HCT116 (cell line): ENCODE measurements at regions not wholly inside any gene's neighbourhood (a gene's known extent, or its start where the extent isn't known, plus 50 kb on each side); places are given as distances from the start of the nearest gene placed in this dataset.

Experiments used
- ATAC-seq: fragments of 200-7000 bp; cut with Tn5 transposase; 2 replicates; pipeline ENCODE4 v1.9.1; 2020; ENCODE audit warnings: mild to moderate bottlenecking, moderate library complexity
- BruUV-seq: library from RNA; stranded (reverse); fragments of 400-500 nt; replicated peaks from 2 replicates; lab custom pipeline; 2021; lab: Mats Ljungman, UMichigan
- CTCF ChIA-PET: fragments of 300-600 bp; sonication (Branson Sonifier 250); formaldehyde crosslinking; loops from one replicate; lab custom pipeline; 2021; ENCODE audit warnings: antibody characterized with exemption; lab: Charles Lee
- POLR2A ChIA-PET: fragments of 300-600, 350-600 bp; sonication (Branson Sonifier 250); formaldehyde crosslinking; loops from one replicate; lab custom pipeline; 2021; ENCODE audit warnings: antibody characterized with exemption; lab: Charles Lee
- RAD21 ChIA-PET, 2 experiments: fragments of 300-600 bp; sonication (Branson Sonifier 250); formaldehyde crosslinking; loops; one replicate each; lab custom pipeline; 2023; ENCODE audit warnings: low total read pairs in 2 of 2; ENCODE audit not compliant: uncharacterized antibody in 2 of 2, unreplicated experiment in 2 of 2, low non-redundant PET in 1 of 2; lab: Charles Lee
- DNase-seq: peaks from one replicate; pipeline ENCODE4 v3.0.0-alpha.2; 2010; ENCODE audit warnings: low read depth, low spot score
- H2AFZ ChIP-seq: fragments of 200-600 bp; shearing (Covaris generic), sonication (generic); 2 replicates; pipeline ENCODE4 v1.6.1; 2017; ENCODE audit warnings: low read depth, mixed run types, mixed read lengths, antibody characterized with exemption, low read length; ENCODE audit not compliant: poor library complexity, severe bottlenecking
- H3K27ac ChIP-seq: 2 replicates; pipeline ENCODE4 v1.5.1; 2012; ENCODE audit warnings: low read depth, low read length
- H3K27me3 ChIP-seq: fragments of 200-600 bp; sonication (generic); 2 replicates; pipeline ENCODE4 v1.6.1; 2016; ENCODE audit warnings: mixed run types, low read length, mixed read lengths; ENCODE audit not compliant: insufficient read depth
- H3K36me3 ChIP-seq, 2 experiments: fragments of 200-500 bp in 1 of 2; fragments of 200-600 bp in 1 of 2; sonication (Bioruptor generic) in 1 of 2; sonication (generic) in 1 of 2; 2 replicates each; pipeline versions ENCODE4 v1.5.1 to v1.6.1; 2014 to 2016; ENCODE audit warnings: low read length in 2 of 2, inconsistent platforms in 1 of 2, mixed read lengths in 1 of 2, mixed run types in 1 of 2; ENCODE audit not compliant: insufficient read depth in 2 of 2, control insufficient read depth in 1 of 2
- H3K4me1 ChIP-seq, 2 experiments: fragments of 200-600 bp in 1 of 2; sonication (generic) in 1 of 2; 2 replicates each; pipeline versions ENCODE4 v1.5.1 to v1.6.1; 2012 to 2017; ENCODE audit warnings: low read length in 2 of 2, inconsistent platforms in 1 of 2, mild to moderate bottlenecking in 1 of 2, mixed read lengths in 1 of 2, mixed run types in 1 of 2, moderate library complexity in 1 of 2; ENCODE audit not compliant: insufficient read depth in 2 of 2, control insufficient read depth in 1 of 2
- H3K4me2 ChIP-seq: fragments of 200-600 bp; sonication (generic); 2 replicates; pipeline ENCODE4 v1.6.1; 2017; ENCODE audit warnings: mixed run types, low read length, mixed read lengths
- H3K4me3 ChIP-seq, 2 experiments: fragments of 200-600 bp in 1 of 2; sonication (generic) in 1 of 2; replicated peaks in 1 of 2; 2 replicates each; pipeline ENCODE4 v1.5.1; 2011 to 2016; ENCODE audit warnings: low read length in 2 of 2, control low read depth in 1 of 2, low read depth in 1 of 2, mild to moderate bottlenecking in 1 of 2, mixed read lengths in 1 of 2, mixed run types in 1 of 2
- H3K79me2 ChIP-seq: fragments of 200-600 bp; sonication (generic); 2 replicates; pipeline ENCODE4 v1.6.1; 2017; ENCODE audit warnings: mild to moderate bottlenecking, mixed run types, low read length, moderate library complexity, mixed read lengths; ENCODE audit not compliant: insufficient read depth
- H3K9ac ChIP-seq: fragments of 200-600 bp; sonication (generic); 2 replicates; pipeline ENCODE4 v1.6.1; 2016; ENCODE audit warnings: low read length, mixed read lengths
- H3K9me2 ChIP-seq: fragments of 200-600 bp; sonication (generic), shearing (Covaris generic); 2 replicates; pipeline ENCODE4 v1.6.1; 2017; ENCODE audit warnings: mixed run types, mild to moderate bottlenecking, moderate library complexity; ENCODE audit not compliant: insufficient read depth
- H3K9me3 ChIP-seq, 2 experiments: fragments of 200-500 bp in 1 of 2; fragments of 200-600 bp in 1 of 2; sonication (Bioruptor generic) in 1 of 2; sonication (generic) in 1 of 2; 2 replicates each; pipeline ENCODE4 v1.6.1; 2014 to 2017; ENCODE audit warnings: low read length in 2 of 2, mixed read lengths in 2 of 2, inconsistent platforms in 1 of 2, low read depth in 1 of 2, mild to moderate bottlenecking in 1 of 2, mixed run types in 1 of 2, moderate library complexity in 1 of 2; ENCODE audit not compliant: control insufficient read depth in 1 of 2, insufficient read depth in 1 of 2
- H4K20me1 ChIP-seq: fragments of 200-600 bp; sonication (generic), shearing (Covaris generic); 2 replicates; pipeline ENCODE4 v1.6.1; 2017; ENCODE audit warnings: mixed run types, mild to moderate bottlenecking, moderate library complexity; ENCODE audit not compliant: insufficient read depth
- CBX3 ChIP-seq: IDR thresholded peaks from 2 replicates; pipeline ENCODE4 v1.6.1; 2012; ENCODE audit warnings: low read depth
- CEBPB ChIP-seq: IDR thresholded peaks from 2 replicates; pipeline ENCODE4 v1.6.1; 2012; ENCODE audit warnings: low read depth
- EGR1 ChIP-seq: IDR thresholded peaks from 2 replicates; pipeline ENCODE4 v1.6.1; 2012; ENCODE audit warnings: low read depth
- ELF1 ChIP-seq: IDR thresholded peaks from 2 replicates; pipeline ENCODE4 v1.6.1; 2012; ENCODE audit warnings: low read depth, borderline replicate concordance
- EZH2 ChIP-seq: fragments of 200-600 bp; sonication (generic); IDR thresholded peaks from 2 replicates; pipeline ENCODE4 v1.6.1; 2017; ENCODE audit warnings: antibody characterized with exemption, mixed run types
- EZH2phosphoT487 ChIP-seq: fragments of 200-600 bp; IDR thresholded peaks from 2 replicates; pipeline ENCODE4 v1.6.1; 2018; ENCODE audit warnings: antibody characterized with exemption, borderline replicate concordance
- FOSL1 ChIP-seq: IDR thresholded peaks from 2 replicates; pipeline ENCODE4 v1.6.1; 2012; ENCODE audit warnings: low read depth
- JUND ChIP-seq: IDR thresholded peaks from 2 replicates; pipeline ENCODE4 v1.6.1; 2012
- POLR2A ChIP-seq: IDR thresholded peaks from 2 replicates; pipeline ENCODE4 v1.7.0; 2011; ENCODE audit warnings: borderline replicate concordance; ENCODE audit not compliant: insufficient read depth, insufficient read length; ENCODE audit errors: extremely low read depth
- RAD21 ChIP-seq: IDR thresholded peaks from 2 replicates; pipeline ENCODE4 v1.6.1; 2012; ENCODE audit warnings: low read depth, mild to moderate bottlenecking
- REST ChIP-seq: IDR thresholded peaks from 2 replicates; pipeline ENCODE4 v1.6.1; 2012; ENCODE audit warnings: low read depth
- SP1 ChIP-seq: IDR thresholded peaks from 2 replicates; pipeline ENCODE4 v1.6.1; 2012; ENCODE audit warnings: low read depth
- TCF7L2 ChIP-seq: IDR thresholded peaks from 2 replicates; pipeline ENCODE4 v1.7.0; 2011; ENCODE audit warnings: borderline replicate concordance, inconsistent platforms; ENCODE audit not compliant: insufficient read depth, insufficient read length; ENCODE audit errors: extremely low read depth
- ZFX ChIP-seq: fragments of 450-650 bp; IDR thresholded peaks from 2 replicates; pipeline ENCODE4 v1.6.1; 2017
- intact Hi-C: fragments of 100-400 bp; cut with micrococcal nuclease; formaldehyde crosslinking; loops from 2 replicates; pipeline ENCODE4 v1.10.0; 2022
- TF ChIP-seq, protein P1 (sequence below): IDR thresholded peaks from 2 replicates; pipeline ENCODE4 v1.6.1; 2011; ENCODE audit warnings: mild to moderate bottlenecking, low read length, moderate library complexity; ENCODE audit not compliant: insufficient replicate concordance; ENCODE audit errors: extremely low read depth
- TF ChIP-seq, protein P2 (sequence below), 3 experiments: fragments of 200-600 bp in 1 of 3; sonication (generic) in 1 of 3; IDR thresholded peaks in 2 of 3; conservative IDR thresholded peaks in 1 of 3; 2 replicates each; pipeline ENCODE4 v1.5.1; 2012 to 2017; ENCODE audit warnings: low read depth in 2 of 3, low read length in 2 of 3, antibody characterized with exemption in 1 of 3, borderline replicate concordance in 1 of 3, control low read depth in 1 of 3, mild to moderate bottlenecking in 1 of 3, mixed read lengths in 1 of 3, mixed run types in 1 of 3, moderate library complexity in 1 of 3; ENCODE audit not compliant: insufficient read depth in 1 of 3

DNA sequence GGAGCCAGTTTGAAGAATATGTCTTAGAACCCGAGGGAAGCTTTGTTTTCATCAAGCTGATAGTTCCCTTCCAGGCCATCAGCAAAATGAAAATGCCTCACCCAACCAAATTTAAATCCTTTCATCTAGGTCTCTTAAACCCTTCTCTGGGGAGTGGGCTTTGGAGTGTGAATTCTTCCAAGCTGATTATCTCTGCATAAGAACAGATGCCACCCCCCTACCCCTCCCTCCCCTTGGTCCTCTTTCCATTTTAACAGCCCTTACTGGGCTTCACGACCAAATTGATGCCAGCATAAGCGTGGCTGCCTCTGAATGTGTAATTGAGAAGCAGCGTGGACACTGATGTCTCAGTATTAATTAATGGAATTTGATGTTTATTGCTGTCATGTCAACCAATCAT is 509.7 kb upstream of the CLINT1 start (continued):
- TF ChIP-seq, protein P1, sequence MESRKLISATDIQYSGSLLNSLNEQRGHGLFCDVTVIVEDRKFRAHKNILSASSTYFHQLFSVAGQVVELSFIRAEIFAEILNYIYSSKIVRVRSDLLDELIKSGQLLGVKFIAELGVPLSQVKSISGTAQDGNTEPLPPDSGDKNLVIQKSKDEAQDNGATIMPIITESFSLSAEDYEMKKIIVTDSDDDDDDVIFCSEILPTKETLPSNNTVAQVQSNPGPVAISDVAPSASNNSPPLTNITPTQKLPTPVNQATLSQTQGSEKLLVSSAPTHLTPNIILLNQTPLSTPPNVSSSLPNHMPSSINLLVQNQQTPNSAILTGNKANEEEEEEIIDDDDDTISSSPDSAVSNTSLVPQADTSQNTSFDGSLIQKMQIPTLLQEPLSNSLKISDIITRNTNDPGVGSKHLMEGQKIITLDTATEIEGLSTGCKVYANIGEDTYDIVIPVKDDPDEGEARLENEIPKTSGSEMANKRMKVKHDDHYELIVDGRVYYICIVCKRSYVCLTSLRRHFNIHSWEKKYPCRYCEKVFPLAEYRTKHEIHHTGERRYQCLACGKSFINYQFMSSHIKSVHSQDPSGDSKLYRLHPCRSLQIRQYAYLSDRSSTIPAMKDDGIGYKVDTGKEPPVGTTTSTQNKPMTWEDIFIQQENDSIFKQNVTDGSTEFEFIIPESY = no peak
- TF ChIP-seq TCF7L2 (no peak), ZFX (no peak), FOSL1 (no peak), CEBPB (no peak), JUND (no peak), CBX3 (no peak), POLR2A (no peak), RAD21 (no peak), EZH2 (no peak)

- H3K4me3 ChIP-seq = no peak overlapping the region
- ChIA-PET POLR2A (no interaction called here), RAD21 (no interaction called here), CTCF (no interaction called here)
- H3K9me3 ChIP-seq = no peaks in the 10 kb centered on the region
- 0 out of 2 replicates have a peak, but pooled peaks cover 3% of the 10 kb centered on the region for H3K27me3 ChIP-seq
- no peak overlapping the region for H3K4me2 ChIP-seq
- ATAC-seq (no peak), DNase-seq (no peak)
- H2AFZ ChIP-seq = no peak overlapping the region
- H3K79me2 ChIP-seq = no peaks in the 10 kb centered on the region
- H3K9me2 ChIP-seq = no peaks in the 10 kb centered on the region
- no peaks in the 10 kb centered on the region for H3K4me1 ChIP-seq
- H3K36me3 ChIP-seq = no peaks in the 10 kb centered on the region
- no peaks in the 10 kb centered on the region for H4K20me1 ChIP-seq
- intact Hi-C loops = no loop called here
- no TSS peak for BruUV-seq
- no peak overlapping the region for H3K9ac ChIP-seq
- no peak overlapping the region for H3K27ac ChIP-seq
- no peak for TF ChIP-seq CEBPB
- no peak for TF ChIP-seq RAD21
- no peak for TF ChIP-seq POLR2A
- TF ChIP-seq, protein P1 = no peak
- no peak for TF ChIP-seq EZH2phosphoT487
- TF ChIP-seq EGR1 = no peak
- no peak for TF ChIP-seq REST
- TF ChIP-seq SP1 = no peak
- TF ChIP-seq, protein P2, sequence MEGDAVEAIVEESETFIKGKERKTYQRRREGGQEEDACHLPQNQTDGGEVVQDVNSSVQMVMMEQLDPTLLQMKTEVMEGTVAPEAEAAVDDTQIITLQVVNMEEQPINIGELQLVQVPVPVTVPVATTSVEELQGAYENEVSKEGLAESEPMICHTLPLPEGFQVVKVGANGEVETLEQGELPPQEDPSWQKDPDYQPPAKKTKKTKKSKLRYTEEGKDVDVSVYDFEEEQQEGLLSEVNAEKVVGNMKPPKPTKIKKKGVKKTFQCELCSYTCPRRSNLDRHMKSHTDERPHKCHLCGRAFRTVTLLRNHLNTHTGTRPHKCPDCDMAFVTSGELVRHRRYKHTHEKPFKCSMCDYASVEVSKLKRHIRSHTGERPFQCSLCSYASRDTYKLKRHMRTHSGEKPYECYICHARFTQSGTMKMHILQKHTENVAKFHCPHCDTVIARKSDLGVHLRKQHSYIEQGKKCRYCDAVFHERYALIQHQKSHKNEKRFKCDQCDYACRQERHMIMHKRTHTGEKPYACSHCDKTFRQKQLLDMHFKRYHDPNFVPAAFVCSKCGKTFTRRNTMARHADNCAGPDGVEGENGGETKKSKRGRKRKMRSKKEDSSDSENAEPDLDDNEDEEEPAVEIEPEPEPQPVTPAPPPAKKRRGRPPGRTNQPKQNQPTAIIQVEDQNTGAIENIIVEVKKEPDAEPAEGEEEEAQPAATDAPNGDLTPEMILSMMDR (IDR thresholded peaks at IDR 0.05 in 2 of 3, conservative IDR thresholded peaks at IDR 0.05 in 1 of 3; ENCODE audit: borderline replicate concordance in 1 of 3, insufficient read depth in 1 of 3, low read depth in 2 of 3, low read length in 2 of 3) = no peak
- TF ChIP-seq ELF1 = no peak
- no peak for TF ChIP-seq FOSL1
- no peak for TF ChIP-seq JUND
Observed at GRCh38 chr5:158364367-158364766, 505.4 kb upstream of the CLINT1 start.
